ENCODE measurements at regions not wholly inside any gene's neighbourhood (a gene's known extent, or its start where the extent isn't known, plus 50 kb on each side); places are given as distances from the start of the nearest gene placed in this dataset.

GRCh38 chr6:103011605-103012004 is 1618.1 kb downstream of the GRIK2 start:
- TF ChIP-seq, protein P1, sequence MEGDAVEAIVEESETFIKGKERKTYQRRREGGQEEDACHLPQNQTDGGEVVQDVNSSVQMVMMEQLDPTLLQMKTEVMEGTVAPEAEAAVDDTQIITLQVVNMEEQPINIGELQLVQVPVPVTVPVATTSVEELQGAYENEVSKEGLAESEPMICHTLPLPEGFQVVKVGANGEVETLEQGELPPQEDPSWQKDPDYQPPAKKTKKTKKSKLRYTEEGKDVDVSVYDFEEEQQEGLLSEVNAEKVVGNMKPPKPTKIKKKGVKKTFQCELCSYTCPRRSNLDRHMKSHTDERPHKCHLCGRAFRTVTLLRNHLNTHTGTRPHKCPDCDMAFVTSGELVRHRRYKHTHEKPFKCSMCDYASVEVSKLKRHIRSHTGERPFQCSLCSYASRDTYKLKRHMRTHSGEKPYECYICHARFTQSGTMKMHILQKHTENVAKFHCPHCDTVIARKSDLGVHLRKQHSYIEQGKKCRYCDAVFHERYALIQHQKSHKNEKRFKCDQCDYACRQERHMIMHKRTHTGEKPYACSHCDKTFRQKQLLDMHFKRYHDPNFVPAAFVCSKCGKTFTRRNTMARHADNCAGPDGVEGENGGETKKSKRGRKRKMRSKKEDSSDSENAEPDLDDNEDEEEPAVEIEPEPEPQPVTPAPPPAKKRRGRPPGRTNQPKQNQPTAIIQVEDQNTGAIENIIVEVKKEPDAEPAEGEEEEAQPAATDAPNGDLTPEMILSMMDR (IDR thresholded peaks at IDR 0.05), result no peak
- TF ChIP-seq POLR2A (IDR thresholded peaks at IDR 0.05), result no peak

All from testis (tissue), 2 donors.